Loucy (cell line): ENCODE measurements at regions not wholly inside any gene's neighbourhood (a gene's known extent, or its start where the extent isn't known, plus 50 kb on each side); places are given as distances from the start of the nearest gene placed in this dataset.

Source experiments
- H2AFZ ChIP-seq: fragments of 200-600 bp; sonication (generic); 2 replicates; pipeline ENCODE4 v1.6.0; 2016; ENCODE audit warnings: antibody characterized with exemption, mild to moderate bottlenecking, low read length, moderate library complexity
- H3F3A ChIP-seq: fragments of 200-600 bp; 2 replicates; pipeline ENCODE4 v1.6.0; 2016; ENCODE audit warnings: antibody characterized with exemption, low read depth, mild to moderate bottlenecking
- H3K27me3 ChIP-seq: fragments of 200-600 bp; sonication (generic); 2 replicates; pipeline ENCODE4 v1.6.1; 2014; ENCODE audit warnings: low read length, mild to moderate bottlenecking; ENCODE audit not compliant: insufficient read depth, poor library complexity, severe bottlenecking
- H3K36me3 ChIP-seq: fragments of 200-600 bp; sonication (generic); 2 replicates; pipeline ENCODE4 v1.6.1; 2016; ENCODE audit warnings: low read length; ENCODE audit not compliant: insufficient read depth
- H3K4me1 ChIP-seq: fragments of 200-600 bp; sonication (generic); 2 replicates; pipeline ENCODE4 v1.5.1; 2014; ENCODE audit warnings: low read length, mild to moderate bottlenecking; ENCODE audit not compliant: insufficient read depth, poor library complexity, severe bottlenecking
- H3K4me2 ChIP-seq: fragments of 200-600 bp; sonication (generic); 2 replicates; pipeline ENCODE4 v1.6.0; 2014; ENCODE audit warnings: antibody characterized with exemption, low read length, low read depth, mild to moderate bottlenecking; ENCODE audit not compliant: poor library complexity, severe bottlenecking
- H3K4me3 ChIP-seq: fragments of 200-600 bp; sonication (generic); 2 replicates; pipeline ENCODE4 v1.5.1; 2014; ENCODE audit warnings: low read length, mild to moderate bottlenecking, mixed read lengths; ENCODE audit not compliant: poor library complexity, severe bottlenecking
- H3K79me2 ChIP-seq: fragments of 200-600 bp; sonication (generic); 2 replicates; pipeline ENCODE4 v1.6.1; 2014; ENCODE audit warnings: low read length; ENCODE audit not compliant: insufficient read depth
- H3K9ac ChIP-seq: fragments of 200-600 bp; sonication (generic); 2 replicates; pipeline ENCODE4 v1.6.0; 2014; ENCODE audit warnings: mild to moderate bottlenecking, low read depth, low read length, moderate library complexity; ENCODE audit not compliant: poor library complexity, severe bottlenecking
- H3K9me2 ChIP-seq: fragments of 200-600 bp; sonication (generic); replicated peaks from 2 replicates; pipeline ENCODE4 v1.6.1; 2016; ENCODE audit warnings: low read depth, low read length, mixed read lengths
- H3K9me3 ChIP-seq: fragments of 200-600 bp; sonication (generic); 2 replicates; pipeline ENCODE4 v1.6.1; 2014; ENCODE audit warnings: mild to moderate bottlenecking, antibody characterized with exemption, low read length, low read depth; ENCODE audit not compliant: insufficient read depth
- H4K20me1 ChIP-seq: fragments of 200-600 bp; sonication (generic); 2 replicates; pipeline ENCODE4 v1.6.0; 2014; ENCODE audit warnings: antibody characterized with exemption, low read length, mild to moderate bottlenecking; ENCODE audit not compliant: insufficient read depth, poor library complexity, severe bottlenecking
- CTCF ChIP-seq: fragments of 200-600 bp; sonication (generic); conservative IDR thresholded peaks from 2 replicates; pipeline ENCODE4 v1.5.1; 2014; ENCODE audit warnings: mild to moderate bottlenecking, antibody characterized with exemption, low read length
- EZH2phosphoT487 ChIP-seq: fragments of 200-600 bp; IDR thresholded peaks from 2 replicates; pipeline ENCODE4 v1.6.1; 2018; ENCODE audit warnings: antibody characterized with exemption, mild to moderate bottlenecking, moderate library complexity, borderline replicate concordance

GRCh38 chr2:181178130-181178529 is 197.7 kb downstream of the UBE2E3 start:
- Histone ChIP-seq H3K27me3 (no peaks in the 10 kb centered on the region), H3K79me2 (no peaks in the 10 kb centered on the region), H3K9ac (no peak overlapping the region), H2AFZ (no peak overlapping the region), H3F3A (no peaks in the 10 kb centered on the region), H3K9me3 (no peaks in the 10 kb centered on the region), H3K4me1 (peaks cover 18% of the 10 kb centered on the region), H3K9me2 (no peaks in the 10 kb centered on the region), H3K4me2 (no peak overlapping the region), H4K20me1 (no peaks in the 10 kb centered on the region), H3K4me3 (no peak overlapping the region), H3K36me3 (no peaks in the 10 kb centered on the region)
- TF ChIP-seq EZH2phosphoT487 (no peak), CTCF (no peak)

- H3K4me2 ChIP-seq = no peak overlapping the region
- H3F3A ChIP-seq = no peaks in the 10 kb centered on the region
- no peak overlapping the region for H2AFZ ChIP-seq
- peaks cover 15% of the 10 kb centered on the region for H3K4me1 ChIP-seq
- no peaks in the 10 kb centered on the region for H4K20me1 ChIP-seq
- no peak overlapping the region for H3K9ac ChIP-seq
- TF ChIP-seq CTCF = peak; percentile 72
- no peak for TF ChIP-seq EZH2phosphoT487
- H3K9me3 ChIP-seq = no peaks in the 10 kb centered on the region
- H3K4me3 ChIP-seq = no peak overlapping the region
- H3K36me3 ChIP-seq = no peaks in the 10 kb centered on the region
- no peaks in the 10 kb centered on the region for H3K27me3 ChIP-seq
- no peaks in the 10 kb centered on the region for H3K9me2 ChIP-seq
- H3K79me2 ChIP-seq = no peaks in the 10 kb centered on the region
These were observed 198.5 kb downstream of the UBE2E3 start for GRCh38 chr2:181178823-181179412.

- no peaks in the 10 kb centered on the region for H3K9me2 ChIP-seq
These were observed 203.6 kb downstream of the UBE2E3 start for GRCh38 chr2:181183878-181184542.

More at GRCh38 chr2:181183878-181184542, 203.6 kb downstream of the UBE2E3 start:
- no peak overlapping the region for H2AFZ ChIP-seq
- H3K9me3 ChIP-seq = no peaks in the 10 kb centered on the region
- no peaks in the 10 kb centered on the region for H3K36me3 ChIP-seq
- no peak for TF ChIP-seq EZH2phosphoT487
- no peak for TF ChIP-seq CTCF
- no peaks in the 10 kb centered on the region for H3K79me2 ChIP-seq
- H3K4me3 ChIP-seq = no peak overlapping the region
- no peaks in the 10 kb centered on the region for H4K20me1 ChIP-seq
- peaks cover 7% of the 10 kb centered on the region for H3K4me1 ChIP-seq
- H3K4me2 ChIP-seq = no peak overlapping the region
- no peaks in the 10 kb centered on the region for H3K27me3 ChIP-seq
- H3F3A ChIP-seq = no peaks in the 10 kb centered on the region
- no peak overlapping the region for H3K9ac ChIP-seq
